BLaER1 (cell line): ENCODE measurements at regions not wholly inside any gene's neighbourhood (a gene's known extent, or its start where the extent isn't known, plus 50 kb on each side); places are given as distances from the start of the nearest gene placed in this dataset.
A peak's percentile ranks its signal among the peaks of the same experiment; 100 is the strongest.

Source experiments
- H3K27ac ChIP-seq: shearing (Covaris generic); formaldehyde crosslinking; 2 replicates; pipeline ENCODE4 v1.8.1; 2022
- H3K27me3 ChIP-seq: shearing (Covaris generic); formaldehyde crosslinking; 2 replicates; pipeline ENCODE4 v1.8.1; 2022
- H3K36me3 ChIP-seq: shearing (Covaris generic); formaldehyde crosslinking; 2 replicates; pipeline ENCODE4 v1.8.1; 2022
- H3K4me1 ChIP-seq: shearing (Covaris generic); formaldehyde crosslinking; 2 replicates; pipeline ENCODE4 v1.8.1; 2022
- H3K4me2 ChIP-seq: shearing (Covaris generic); formaldehyde crosslinking; 2 replicates; pipeline ENCODE4 v1.8.1; 2022
- H3K4me3 ChIP-seq: shearing (Covaris generic); formaldehyde crosslinking; 2 replicates; pipeline ENCODE4 v1.8.1; 2022
- H3K9ac ChIP-seq: shearing (Covaris generic); formaldehyde crosslinking; 2 replicates; pipeline ENCODE4 v1.8.1; 2022
- H3K9me3 ChIP-seq: shearing (Covaris generic); formaldehyde crosslinking; 2 replicates; pipeline ENCODE4 v1.8.1; 2022
- H4K20me1 ChIP-seq: shearing (Covaris generic); formaldehyde crosslinking; 2 replicates; pipeline ENCODE4 v1.8.1; 2022
- Cebpa-rat ChIP-seq: shearing (Covaris generic); IDR thresholded peaks from 2 replicates; pipeline ENCODE4 v1.8.1; 2022

DNA sequence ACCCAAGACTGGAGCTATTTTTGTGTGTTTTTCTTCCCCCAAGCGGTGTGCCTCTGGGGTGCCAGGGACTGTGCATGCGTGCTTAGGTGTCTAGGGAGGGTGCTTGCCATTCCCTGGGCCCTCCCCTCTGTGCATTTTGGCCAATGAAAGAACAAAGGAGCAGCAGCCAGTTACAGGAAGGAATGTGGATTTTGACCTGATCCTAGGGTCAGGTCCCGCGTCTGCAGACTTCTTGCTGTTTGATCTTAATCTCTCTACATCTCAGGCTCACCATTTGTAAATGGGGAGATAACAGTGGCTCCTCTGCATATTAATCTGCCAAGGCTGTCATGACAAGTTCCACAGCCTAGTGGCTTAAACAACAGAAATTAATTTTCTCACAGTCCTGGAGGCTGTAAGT, 699.1 kb downstream of the QKI start:
- no peak for TF ChIP-seq Cebpa-rat
- H3K9ac ChIP-seq = no peak overlapping the region
- no peaks in the 10 kb centered on the region for H3K36me3 ChIP-seq
- H3K4me3 ChIP-seq = no peak overlapping the region
- H3K27ac ChIP-seq = no peak overlapping the region
- no peaks in the 10 kb centered on the region for H3K9me3 ChIP-seq
- no peaks in the 10 kb centered on the region for H3K27me3 ChIP-seq
- H3K4me2 ChIP-seq = no peak overlapping the region
- H4K20me1 ChIP-seq = no peaks in the 10 kb centered on the region
- peaks cover 11% of the 10 kb centered on the region for H3K4me1 ChIP-seq

DNA sequence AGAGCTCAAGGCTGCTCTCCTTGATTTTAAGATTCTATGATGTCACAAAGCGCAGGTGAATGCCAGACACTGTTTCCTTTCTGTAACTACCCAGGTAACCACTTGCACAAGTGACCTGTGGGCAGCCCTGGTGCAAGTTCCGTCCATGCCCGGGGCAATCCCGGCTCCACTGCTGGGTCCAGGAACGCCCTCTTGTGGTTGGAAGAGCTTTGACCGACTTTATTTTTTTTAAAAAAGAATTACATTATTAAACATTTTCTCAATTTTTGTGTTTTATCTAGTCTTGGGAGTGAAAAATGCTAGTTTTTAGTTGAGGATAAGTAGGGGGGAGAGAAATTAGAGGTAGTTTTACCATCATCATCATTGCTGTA, 695.2 kb downstream of the QKI start:
- no peak overlapping the region for H3K27ac ChIP-seq
- H3K4me1 ChIP-seq = peaks cover 14% of the 10 kb centered on the region
- no peaks in the 10 kb centered on the region for H3K9me3 ChIP-seq
- H3K4me3 ChIP-seq = no peak overlapping the region
- H3K27me3 ChIP-seq = no peaks in the 10 kb centered on the region
- no peaks in the 10 kb centered on the region for H3K36me3 ChIP-seq
- no peak overlapping the region for H3K4me2 ChIP-seq
- TF ChIP-seq Cebpa-rat = no peak
- no peak overlapping the region for H3K9ac ChIP-seq
- no peaks in the 10 kb centered on the region for H4K20me1 ChIP-seq

DNA sequence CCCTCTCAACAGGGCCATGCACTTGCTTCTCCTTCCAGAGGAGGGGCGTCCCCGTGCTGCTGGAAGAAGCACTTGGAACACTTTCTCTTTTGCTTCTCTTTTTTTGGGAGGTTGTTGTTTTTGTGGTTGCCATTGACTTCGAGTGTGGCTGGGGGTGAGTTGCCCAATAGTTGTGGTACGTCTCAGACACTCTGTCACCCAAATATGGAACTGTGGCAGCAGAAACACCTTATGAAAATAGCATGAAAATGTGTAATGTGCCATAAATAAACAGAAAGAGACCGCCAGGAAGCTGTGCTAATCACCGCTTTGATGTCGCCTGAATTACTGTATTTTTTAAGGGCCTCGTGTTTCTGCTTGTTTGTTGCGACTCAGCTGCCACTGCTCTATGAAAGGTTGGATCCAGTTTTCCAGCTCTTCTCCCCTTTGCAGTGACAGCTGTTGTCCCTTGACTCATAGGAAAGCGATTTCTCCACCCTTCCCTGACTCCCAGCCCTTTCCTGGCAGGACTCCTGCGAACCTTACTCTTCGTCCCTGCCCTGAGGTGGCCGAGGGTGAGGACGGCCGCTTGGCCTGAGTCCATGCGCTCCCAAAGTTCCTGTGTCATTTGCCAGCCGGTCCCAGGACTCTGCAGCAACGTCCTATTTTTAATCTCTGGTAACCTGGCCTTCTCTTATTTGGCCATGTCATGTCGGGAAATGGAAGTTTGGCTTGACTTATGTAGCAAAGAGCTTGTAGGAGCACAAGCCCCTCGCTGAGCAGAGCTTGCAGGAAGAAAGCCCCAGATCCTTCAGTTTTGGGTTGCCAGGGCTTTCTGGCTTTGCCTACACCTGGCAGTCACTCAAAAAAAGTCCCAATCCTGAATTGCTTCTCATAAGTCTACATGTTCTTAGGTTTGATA, 694.6 kb downstream of the QKI start:
- TF ChIP-seq Cebpa-rat = peak; percentile 88
- no peak overlapping the region for H3K27ac ChIP-seq
- H3K4me2 ChIP-seq = peak overlapping the region; percentile 54
- H4K20me1 ChIP-seq = no peaks in the 10 kb centered on the region
- H3K36me3 ChIP-seq = no peaks in the 10 kb centered on the region
- H3K27me3 ChIP-seq = no peaks in the 10 kb centered on the region
- no peaks in the 10 kb centered on the region for H3K9me3 ChIP-seq
- H3K9ac ChIP-seq = no peak overlapping the region
- H3K4me3 ChIP-seq = no peak overlapping the region
- peaks cover 14% of the 10 kb centered on the region for H3K4me1 ChIP-seq

DNA sequence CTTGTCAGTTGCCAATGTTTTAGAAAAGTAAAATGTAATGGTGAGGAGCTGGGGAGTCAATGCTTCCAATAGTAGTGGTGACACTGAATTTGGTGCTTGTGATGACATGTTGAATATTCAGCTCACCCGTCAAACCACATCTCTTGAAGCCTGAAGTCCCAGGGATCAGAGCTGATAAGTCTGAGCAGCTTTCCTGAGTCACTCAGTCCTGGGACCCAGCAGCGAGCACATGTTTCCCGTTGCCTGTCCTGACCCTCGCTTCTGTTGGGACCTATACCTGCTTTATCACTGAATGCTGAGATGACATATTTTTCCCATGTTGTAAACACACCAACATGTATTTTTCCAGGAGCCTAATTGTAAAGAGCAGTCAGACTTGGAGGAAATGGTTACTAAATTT, 693.6 kb downstream of the QKI start:
- H3K4me1 ChIP-seq = peaks cover 14% of the 10 kb centered on the region
- H3K9me3 ChIP-seq = no peaks in the 10 kb centered on the region
- H4K20me1 ChIP-seq = no peaks in the 10 kb centered on the region
- H3K27me3 ChIP-seq = no peaks in the 10 kb centered on the region
- no peaks in the 10 kb centered on the region for H3K36me3 ChIP-seq
- H3K9ac ChIP-seq = no peak overlapping the region
- no peak overlapping the region for H3K27ac ChIP-seq
- no peak overlapping the region for H3K4me2 ChIP-seq
- no peak for TF ChIP-seq Cebpa-rat
- no peak overlapping the region for H3K4me3 ChIP-seq

DNA sequence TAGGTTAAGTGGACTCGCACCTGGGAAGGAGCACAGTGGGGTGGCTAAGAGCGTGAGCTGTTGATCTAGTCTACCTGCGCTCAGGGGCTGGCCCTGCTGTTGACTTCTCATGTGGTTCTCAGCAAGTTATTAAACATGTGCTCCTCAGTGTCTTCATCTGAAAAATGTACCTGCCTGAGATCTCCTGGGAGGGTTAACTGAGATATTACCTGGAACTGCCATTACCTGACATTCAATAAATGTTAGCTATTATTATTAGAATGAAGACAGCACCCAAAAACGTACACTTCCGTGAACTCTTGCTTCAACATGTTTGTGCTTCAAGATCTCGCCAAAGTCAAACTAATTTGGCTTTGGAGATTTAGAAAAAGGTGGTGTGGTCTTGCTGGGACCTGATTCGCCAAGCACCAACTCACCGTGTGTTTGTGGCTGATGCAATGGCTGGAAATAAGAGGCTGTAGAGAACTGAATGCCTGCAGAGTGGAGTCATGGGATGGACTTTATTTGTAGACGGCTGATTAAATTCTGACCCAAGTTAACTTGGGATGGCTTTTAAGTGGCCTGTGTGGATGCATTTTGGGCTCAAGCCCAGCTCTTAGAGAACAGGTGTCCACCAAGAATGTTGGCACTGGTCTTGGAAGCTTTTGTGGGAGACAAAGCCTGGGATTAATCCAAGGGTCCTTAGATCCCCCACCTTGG, 692.9 kb downstream of the QKI start:
- no peak overlapping the region for H3K4me2 ChIP-seq
- no peaks in the 10 kb centered on the region for H3K36me3 ChIP-seq

DNA sequence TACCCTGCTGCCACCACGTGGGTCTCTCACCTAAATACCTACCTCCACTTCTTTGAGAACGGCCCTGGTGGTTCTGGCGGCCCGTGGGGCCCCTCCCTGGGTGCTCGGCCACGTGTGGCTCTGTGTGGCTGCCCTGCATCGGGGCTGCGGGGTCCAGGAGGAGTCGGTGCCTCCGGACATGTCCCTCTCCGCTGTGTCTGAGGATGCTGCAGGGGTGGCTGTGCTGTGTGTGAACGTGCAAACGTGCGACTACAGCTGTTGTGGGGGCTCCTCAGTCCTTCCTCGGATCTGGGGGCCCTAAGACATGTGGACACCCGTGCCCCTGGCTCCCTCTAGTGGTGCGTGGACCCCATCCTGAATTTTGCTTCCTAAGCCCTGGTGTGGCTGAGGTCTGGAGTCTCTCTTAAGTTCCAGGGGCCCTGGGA, 691.8 kb downstream of the QKI start:
- no peaks in the 10 kb centered on the region for H3K27me3 ChIP-seq
- H3K4me1 ChIP-seq = peaks cover 14% of the 10 kb centered on the region
- TF ChIP-seq Cebpa-rat = no peak
- H3K9me3 ChIP-seq = no peaks in the 10 kb centered on the region
- no peak overlapping the region for H3K27ac ChIP-seq
- H3K9ac ChIP-seq = no peak overlapping the region
- no peak overlapping the region for H3K4me3 ChIP-seq
- no peaks in the 10 kb centered on the region for H3K36me3 ChIP-seq
- no peak overlapping the region for H3K4me2 ChIP-seq
- H4K20me1 ChIP-seq = no peaks in the 10 kb centered on the region

More for the DNA sequence above, 692.9 kb downstream of the QKI start:
- Histone ChIP-seq H3K4me3 (no peak overlapping the region), H3K4me1 (peaks cover 14% of the 10 kb centered on the region), H3K27me3 (no peaks in the 10 kb centered on the region), H4K20me1 (no peaks in the 10 kb centered on the region), H3K27ac (no peak overlapping the region), H3K9ac (no peak overlapping the region), H3K9me3 (no peaks in the 10 kb centered on the region)
- TF ChIP-seq Cebpa-rat = no peak

DNA sequence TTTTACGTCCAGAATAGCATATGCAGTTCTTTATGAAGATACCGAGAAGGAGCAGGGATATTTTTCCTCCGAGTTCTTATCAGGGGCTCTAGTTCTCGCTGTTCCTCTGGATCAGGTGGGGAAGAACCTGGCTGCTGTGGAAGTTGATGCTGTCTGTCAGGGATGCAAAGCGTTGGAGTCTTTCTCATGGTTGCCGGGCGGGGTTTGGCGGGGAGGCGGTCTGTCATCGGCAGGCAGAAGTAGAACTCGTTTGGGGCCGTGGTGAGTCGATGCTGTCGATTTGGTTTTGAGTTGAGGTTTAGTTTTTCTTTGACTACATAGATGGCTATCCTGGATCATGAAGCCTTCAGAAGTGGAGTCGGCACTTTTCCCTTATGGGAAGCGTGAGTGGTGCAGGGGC, 691.2 kb downstream of the QKI start:
- H3K9ac ChIP-seq = no peak overlapping the region
- no peak overlapping the region for H3K4me3 ChIP-seq
- H3K36me3 ChIP-seq = no peaks in the 10 kb centered on the region
- H4K20me1 ChIP-seq = no peaks in the 10 kb centered on the region
- H3K27me3 ChIP-seq = no peaks in the 10 kb centered on the region
- no peak overlapping the region for H3K4me2 ChIP-seq
- peaks cover 14% of the 10 kb centered on the region for H3K4me1 ChIP-seq
- no peaks in the 10 kb centered on the region for H3K9me3 ChIP-seq
- no peak for TF ChIP-seq Cebpa-rat
- no peak overlapping the region for H3K27ac ChIP-seq

DNA sequence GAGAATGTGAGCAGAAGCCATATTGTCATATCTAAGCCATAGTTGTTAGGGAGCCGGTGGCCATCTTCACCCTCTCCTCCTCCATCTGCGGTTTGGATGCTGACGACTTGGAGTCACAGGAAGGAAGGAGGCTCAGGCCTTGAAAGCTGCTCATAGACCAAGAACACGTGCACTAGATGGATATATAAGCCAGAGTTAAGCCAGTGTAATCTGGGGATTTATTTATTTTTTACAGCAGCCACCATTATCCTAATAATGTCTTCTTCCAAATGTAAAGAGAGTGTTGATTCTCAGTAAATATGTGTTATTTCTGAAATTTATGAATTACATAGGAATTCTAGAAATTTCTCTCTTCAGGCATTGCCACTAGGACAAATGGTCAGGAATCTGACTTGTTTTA, 689.9 kb downstream of the QKI start:
- Histone ChIP-seq H3K9ac (no peak overlapping the region), H3K27me3 (no peaks in the 10 kb centered on the region), H4K20me1 (no peaks in the 10 kb centered on the region), H3K4me2 (no peak overlapping the region), H3K9me3 (no peaks in the 10 kb centered on the region), H3K27ac (no peak overlapping the region), H3K4me3 (no peak overlapping the region), H3K36me3 (no peaks in the 10 kb centered on the region), H3K4me1 (peaks cover 11% of the 10 kb centered on the region)
- TF ChIP-seq Cebpa-rat = no peak

DNA sequence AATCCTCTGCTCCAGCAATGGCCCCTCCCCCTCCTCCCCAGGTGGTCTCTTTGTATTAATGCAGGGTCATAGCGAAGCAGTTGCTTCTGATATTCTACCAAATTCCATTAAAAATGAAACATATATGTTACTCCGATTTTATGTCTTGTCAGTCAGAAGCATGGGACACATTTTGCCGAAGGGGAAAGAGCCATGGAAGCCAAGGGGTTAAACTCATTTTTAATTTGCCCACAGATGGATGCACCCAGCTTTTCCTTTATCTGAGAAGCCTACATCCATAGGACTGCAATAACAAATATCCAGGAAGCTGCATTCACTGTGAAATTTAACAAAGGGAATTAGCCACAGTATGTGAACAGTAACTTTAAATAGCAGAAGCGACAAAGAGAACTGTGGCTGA, 688.2 kb downstream of the QKI start:
- H3K4me2 ChIP-seq = no peak overlapping the region
- no peak overlapping the region for H3K9ac ChIP-seq
- TF ChIP-seq Cebpa-rat = no peak

DNA sequence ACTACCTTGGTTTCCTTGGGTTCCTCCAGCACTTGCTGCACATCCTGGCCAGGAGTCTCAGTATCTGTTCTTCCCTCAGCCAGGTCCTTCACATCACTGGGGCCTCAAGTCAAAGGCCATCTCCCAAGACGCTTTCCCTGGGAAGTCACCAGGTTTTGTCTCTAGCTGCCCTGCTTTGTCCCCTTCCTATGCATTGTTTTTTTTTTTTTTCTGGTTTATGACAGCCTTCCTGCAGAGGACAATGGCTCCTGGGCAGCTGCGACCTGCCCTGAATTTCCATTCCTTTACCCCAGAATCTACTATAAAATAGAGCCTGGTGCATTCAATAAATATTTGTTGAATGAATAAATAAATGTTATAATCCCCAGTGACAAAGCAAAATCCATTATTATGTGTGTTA, 687.3 kb downstream of the QKI start:
- no peak for TF ChIP-seq Cebpa-rat
- Histone ChIP-seq H3K36me3 (no peaks in the 10 kb centered on the region), H3K27ac (no peak overlapping the region), H3K4me1 (peaks cover 8% of the 10 kb centered on the region), H3K4me2 (no peak overlapping the region), H3K9ac (no peak overlapping the region), H3K9me3 (0 out of 2 replicates have a peak, but pooled peaks cover 6% of the 10 kb centered on the region), H4K20me1 (no peaks in the 10 kb centered on the region), H3K4me3 (no peak overlapping the region), H3K27me3 (no peaks in the 10 kb centered on the region)

More for the DNA sequence above, 688.2 kb downstream of the QKI start:
- Histone ChIP-seq H3K9me3 (0 out of 2 replicates have a peak, but pooled peaks cover 2% of the 10 kb centered on the region), H3K4me1 (peaks cover 6% of the 10 kb centered on the region), H3K27me3 (no peaks in the 10 kb centered on the region), H4K20me1 (no peaks in the 10 kb centered on the region), H3K27ac (no peak overlapping the region), H3K4me3 (no peak overlapping the region), H3K36me3 (no peaks in the 10 kb centered on the region)
